AG10803 (cell line): ENCODE measurements at regions not wholly inside any gene's neighbourhood (a gene's known extent, or its start where the extent isn't known, plus 50 kb on each side); places are given as distances from the start of the nearest gene placed in this dataset.

Experiments used
- DNase-seq: peaks from one replicate; pipeline ENCODE4 v3.0.0; 2010; ENCODE audit warnings: low read depth
- H3K4me3 ChIP-seq: 2 replicates; pipeline ENCODE4 v1.5.1; 2011; ENCODE audit warnings: mild to moderate bottlenecking, low read length, control low read depth
- CTCF ChIP-seq: conservative IDR thresholded peaks from 2 replicates; pipeline ENCODE4 v1.5.1; 2011; ENCODE audit warnings: mild to moderate bottlenecking, low read length, control low read depth, inconsistent platforms

GRCh38 chr13:53260594-53260993 is 232.0 kb downstream of the OLFM4 start:
- no peak for TF ChIP-seq CTCF
- H3K4me3 ChIP-seq = no peak overlapping the region
- DNase-seq = no peak

GRCh38 chr13:53264751-53265385 is 236.3 kb downstream of the OLFM4 start:
- no peak overlapping the region for H3K4me3 ChIP-seq
- TF ChIP-seq CTCF = no peak
- no peak for DNase-seq

- H3K4me3 ChIP-seq = no peak overlapping the region
- DNase-seq = no peak
- no peak for TF ChIP-seq CTCF
These were observed 238.1 kb downstream of the OLFM4 start for GRCh38 chr13:53266757-53267156.

GRCh38 chr13:53269634-53270033 is 241.0 kb downstream of the OLFM4 start:
- no peak for DNase-seq
- no peak overlapping the region for H3K4me3 ChIP-seq
- no peak for TF ChIP-seq CTCF

- no peak for TF ChIP-seq CTCF
- H3K4me3 ChIP-seq = no peak overlapping the region
- no peak for DNase-seq
These were observed 244.3 kb downstream of the OLFM4 start for GRCh38 chr13:53272873-53273272.

- H3K4me3 ChIP-seq = no peak overlapping the region
- TF ChIP-seq CTCF = no peak
- no peak for DNase-seq
These were observed 247.7 kb downstream of the OLFM4 start for GRCh38 chr13:53276265-53276664.

- TF ChIP-seq CTCF = no peak
- DNase-seq = no peak
- H3K4me3 ChIP-seq = no peak overlapping the region
These were observed 253.1 kb downstream of the OLFM4 start for GRCh38 chr13:53281677-53282076.
